ENCODE measurements at regions not wholly inside any gene's neighbourhood (a gene's known extent, or its start where the extent isn't known, plus 50 kb on each side); places are given as distances from the start of the nearest gene placed in this dataset.

DNA sequence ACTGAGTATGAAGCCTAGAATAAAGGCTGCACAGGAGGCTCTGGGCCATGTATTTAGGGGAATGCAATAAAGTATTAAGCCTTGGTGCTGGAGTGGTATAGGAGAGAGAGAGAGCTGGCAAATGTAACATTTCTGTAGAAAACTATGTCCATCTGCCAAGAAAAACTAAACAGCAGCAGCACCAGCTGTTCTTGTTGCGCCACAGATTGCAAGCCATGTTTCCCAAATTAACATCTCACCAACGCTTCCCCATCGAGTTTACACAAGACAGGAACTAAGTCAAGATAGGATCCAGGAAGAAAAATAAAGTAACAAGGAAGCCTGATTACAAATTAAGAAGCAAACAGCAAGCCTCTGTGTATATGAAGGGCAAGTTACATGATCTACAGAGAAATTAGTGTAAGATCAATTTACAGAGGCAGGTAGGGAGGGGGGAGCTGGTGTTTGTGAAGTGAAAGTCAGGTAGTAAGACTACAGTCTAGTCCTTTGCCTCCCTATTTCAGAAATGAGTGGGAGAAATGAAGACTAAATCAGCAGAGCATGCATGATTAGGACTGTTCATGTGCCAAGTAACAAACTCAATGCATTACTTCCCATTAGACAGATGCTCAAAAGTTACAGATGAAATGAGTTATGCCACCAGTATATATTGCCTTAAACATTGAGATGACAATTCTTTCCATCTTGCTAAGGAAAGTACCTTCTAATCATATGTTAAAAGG, 900.5 kb downstream of the EPHA3 start:
- no peak overlapping the region for H3K27ac Mint-ChIP-seq
- Histone ChIP-seq H3K27ac (ENCODE audit: insufficient read depth, low read length, poor library complexity, severe bottlenecking) (no peak overlapping the region), H3K4me1 (ENCODE audit: control insufficient read depth, insufficient read depth, low read length, poor library complexity, severe bottlenecking) (no peaks in the 10 kb centered on the region), H3K9me3 (ENCODE audit: control insufficient read depth in 2 of 2, low read length in 2 of 2) (no peaks in the 10 kb centered on the region), H3K4me3 (ENCODE audit: low read depth, low read length) (no peak overlapping the region), H3K36me3 (ENCODE audit: control insufficient read depth, insufficient read depth, low read length) (no peaks in the 10 kb centered on the region), H3K27me3 (ENCODE audit: control insufficient read depth, insufficient read depth, low read length) (no peaks in the 10 kb centered on the region)
- no peaks in the 10 kb centered on the region for H3K36me3 Mint-ChIP-seq
- no peak overlapping the region for H3K4me3 Mint-ChIP-seq
- H3K9me3 Mint-ChIP-seq = peaks cover 5 to 22% (median 9%) of the 10 kb centered on the region in 7 donors
- no peak for DNase-seq
- no peaks in the 10 kb centered on the region for H3K4me1 Mint-ChIP-seq
- ATAC-seq (ENCODE audit: low read depth in 2 of 2) = no peak
- no peaks in the 10 kb centered on the region for H3K27me3 Mint-ChIP-seq

DNA sequence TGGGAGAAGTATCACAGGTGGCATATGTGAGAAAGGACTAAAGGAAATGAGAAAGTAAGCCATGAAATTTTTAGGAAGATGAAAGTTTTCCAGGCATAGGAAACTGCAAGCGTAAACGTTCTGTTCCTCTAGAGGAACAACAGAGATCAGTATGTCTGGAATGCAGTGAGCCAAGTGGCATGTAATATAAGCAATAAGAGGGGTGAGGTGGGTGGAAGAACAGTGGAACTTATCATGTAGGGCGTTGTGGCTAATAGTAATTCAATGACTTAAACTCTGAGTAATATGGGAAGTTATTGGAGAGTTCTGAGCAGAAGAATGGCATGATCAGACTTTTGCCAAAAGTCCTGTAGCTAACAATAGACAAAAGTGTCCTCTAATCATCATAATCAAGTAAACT, 902.9 kb downstream of the EPHA3 start:
- Histone ChIP-seq H3K36me3 (ENCODE audit: control insufficient read depth, insufficient read depth, low read length) (no peaks in the 10 kb centered on the region), H3K27ac (ENCODE audit: insufficient read depth, low read length, poor library complexity, severe bottlenecking) (no peak overlapping the region), H3K4me1 (ENCODE audit: control insufficient read depth, insufficient read depth, low read length, poor library complexity, severe bottlenecking) (no peaks in the 10 kb centered on the region), H3K4me3 (ENCODE audit: low read depth, low read length) (no peak overlapping the region), H3K27me3 (ENCODE audit: control insufficient read depth, insufficient read depth, low read length) (no peaks in the 10 kb centered on the region), H3K9me3 (ENCODE audit: control insufficient read depth in 2 of 2, low read length in 2 of 2) (no peaks in the 10 kb centered on the region)
- H3K36me3 Mint-ChIP-seq = no peaks in the 10 kb centered on the region
- DNase-seq (no peak), ATAC-seq (ENCODE audit: low read depth in 2 of 2) (no peak)
- H3K4me3 Mint-ChIP-seq = no peak overlapping the region
- H3K4me1 Mint-ChIP-seq = no peaks in the 10 kb centered on the region
- no peaks in the 10 kb centered on the region for H3K27me3 Mint-ChIP-seq
- peaks cover 4 to 23% (median 7%) of the 10 kb centered on the region in 7 donors for H3K9me3 Mint-ChIP-seq
- no peak overlapping the region for H3K27ac Mint-ChIP-seq

DNA sequence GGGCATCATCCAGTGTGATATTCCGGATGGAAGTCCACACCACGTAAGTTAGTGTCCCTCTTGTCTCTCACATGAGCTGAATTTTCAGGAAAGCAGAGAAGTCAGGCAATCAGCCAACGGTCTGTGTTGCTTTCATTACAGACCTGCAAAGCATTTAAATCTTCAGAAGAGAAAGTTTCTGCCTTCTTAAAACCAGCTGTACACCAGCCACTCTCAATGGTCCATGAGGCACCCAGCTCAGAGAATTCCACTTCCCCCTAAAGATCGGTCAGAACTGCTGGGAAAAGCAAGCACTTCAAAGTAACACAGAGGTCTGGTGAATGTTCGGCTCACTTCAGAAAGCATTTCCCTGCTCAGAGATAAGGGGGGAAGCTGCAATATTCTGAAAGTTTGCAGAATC, 903.7 kb downstream of the EPHA3 start:
- ATAC-seq (ENCODE audit: low read depth in 2 of 2) = no peak
- H3K27me3 ChIP-seq (ENCODE audit: control insufficient read depth, insufficient read depth, low read length) = no peaks in the 10 kb centered on the region
- H3K27ac Mint-ChIP-seq = no peak overlapping the region
- H3K36me3 ChIP-seq (ENCODE audit: control insufficient read depth, insufficient read depth, low read length) = no peaks in the 10 kb centered on the region
- no peaks in the 10 kb centered on the region for H3K27me3 Mint-ChIP-seq
- H3K4me3 ChIP-seq (ENCODE audit: low read depth, low read length) = no peak overlapping the region
- no peaks in the 10 kb centered on the region for H3K9me3 ChIP-seq (ENCODE audit: control insufficient read depth in 2 of 2, low read length in 2 of 2)
- H3K9me3 Mint-ChIP-seq = peaks cover 4 to 18% (median 7%) of the 10 kb centered on the region in 7 donors
- no peak overlapping the region for H3K4me3 Mint-ChIP-seq
- no peak overlapping the region for H3K27ac ChIP-seq (ENCODE audit: insufficient read depth, low read length, poor library complexity, severe bottlenecking)
- no peaks in the 10 kb centered on the region for H3K36me3 Mint-ChIP-seq
- DNase-seq = no peak
- no peaks in the 10 kb centered on the region for H3K4me1 ChIP-seq (ENCODE audit: control insufficient read depth, insufficient read depth, low read length, poor library complexity, severe bottlenecking)
- no peaks in the 10 kb centered on the region for H3K4me1 Mint-ChIP-seq

- Mint-ChIP-seq H3K4me3 (no peak overlapping the region), H3K4me1 (no peaks in the 10 kb centered on the region), H3K36me3 (no peaks in the 10 kb centered on the region), H3K27me3 (no peaks in the 10 kb centered on the region), H3K9me3 (peaks cover 4 to 18% (median 7%) of the 10 kb centered on the region in 7 donors), H3K27ac (no peak overlapping the region)
- Histone ChIP-seq H3K9me3 (ENCODE audit: control insufficient read depth in 2 of 2, low read length in 2 of 2) (no peaks in the 10 kb centered on the region), H3K27me3 (ENCODE audit: control insufficient read depth, insufficient read depth, low read length) (no peaks in the 10 kb centered on the region), H3K36me3 (ENCODE audit: control insufficient read depth, insufficient read depth, low read length) (no peaks in the 10 kb centered on the region), H3K4me1 (ENCODE audit: control insufficient read depth, insufficient read depth, low read length, poor library complexity, severe bottlenecking) (no peaks in the 10 kb centered on the region), H3K4me3 (ENCODE audit: low read depth, low read length) (no peak overlapping the region), H3K27ac (ENCODE audit: insufficient read depth, low read length, poor library complexity, severe bottlenecking) (no peak overlapping the region)
- DNase-seq (no peak), ATAC-seq (ENCODE audit: low read depth in 2 of 2) (no peak)
These were observed 904.2 kb downstream of the EPHA3 start for GRCh38 chr3:90011596-90011995.

GRCh38 chr3:90011996-90012395, 904.6 kb downstream of the EPHA3 start:
- H3K36me3 Mint-ChIP-seq = no peaks in the 10 kb centered on the region
- H3K4me1 ChIP-seq (ENCODE audit: control insufficient read depth, insufficient read depth, low read length, poor library complexity, severe bottlenecking) = no peaks in the 10 kb centered on the region
- no peaks in the 10 kb centered on the region for H3K9me3 ChIP-seq (ENCODE audit: control insufficient read depth in 2 of 2, low read length in 2 of 2)
- no peak overlapping the region for H3K27ac Mint-ChIP-seq
- no peaks in the 10 kb centered on the region for H3K4me1 Mint-ChIP-seq
- H3K27ac ChIP-seq (ENCODE audit: insufficient read depth, low read length, poor library complexity, severe bottlenecking) = no peak overlapping the region
- ATAC-seq (ENCODE audit: low read depth in 2 of 2) = no peak
- no peak overlapping the region for H3K4me3 Mint-ChIP-seq
- no peak for DNase-seq
- H3K36me3 ChIP-seq (ENCODE audit: control insufficient read depth, insufficient read depth, low read length) = no peaks in the 10 kb centered on the region
- H3K4me3 ChIP-seq (ENCODE audit: low read depth, low read length) = no peak overlapping the region
- H3K27me3 ChIP-seq (ENCODE audit: control insufficient read depth, insufficient read depth, low read length) = no peaks in the 10 kb centered on the region
- H3K27me3 Mint-ChIP-seq = no peaks in the 10 kb centered on the region
- peaks cover 4 to 16% (median 7%) of the 10 kb centered on the region in 7 donors for H3K9me3 Mint-ChIP-seq

- Histone ChIP-seq H3K27ac (ENCODE audit: insufficient read depth, low read length, poor library complexity, severe bottlenecking) (no peak overlapping the region), H3K4me3 (ENCODE audit: low read depth, low read length) (no peak overlapping the region), H3K36me3 (ENCODE audit: control insufficient read depth, insufficient read depth, low read length) (no peaks in the 10 kb centered on the region), H3K9me3 (ENCODE audit: control insufficient read depth in 2 of 2, low read length in 2 of 2) (peaks cover 0 to 4% of the 10 kb centered on the region in 2 experiments), H3K4me1 (ENCODE audit: control insufficient read depth, insufficient read depth, low read length, poor library complexity, severe bottlenecking) (no peaks in the 10 kb centered on the region), H3K27me3 (ENCODE audit: control insufficient read depth, insufficient read depth, low read length) (no peaks in the 10 kb centered on the region)
- ATAC-seq (ENCODE audit: low read depth in 2 of 2) (no peak), DNase-seq (no peak)
- no peaks in the 10 kb centered on the region for H3K36me3 Mint-ChIP-seq
- H3K4me3 Mint-ChIP-seq = no peak overlapping the region
- H3K27me3 Mint-ChIP-seq = no peaks in the 10 kb centered on the region
- no peaks in the 10 kb centered on the region for H3K4me1 Mint-ChIP-seq
- peaks cover 0 to 14% (median 6%) of the 10 kb centered on the region in 7 donors for H3K9me3 Mint-ChIP-seq
- H3K27ac Mint-ChIP-seq = no peak overlapping the region
These were observed 908.4 kb downstream of the EPHA3 start for GRCh38 chr3:90015688-90016356.

- Histone ChIP-seq H3K4me3 (ENCODE audit: low read depth, low read length) (no peak overlapping the region), H3K4me1 (ENCODE audit: control insufficient read depth, insufficient read depth, low read length, poor library complexity, severe bottlenecking) (no peaks in the 10 kb centered on the region), H3K27ac (ENCODE audit: insufficient read depth, low read length, poor library complexity, severe bottlenecking) (no peak overlapping the region), H3K36me3 (ENCODE audit: control insufficient read depth, insufficient read depth, low read length) (no peaks in the 10 kb centered on the region), H3K27me3 (ENCODE audit: control insufficient read depth, insufficient read depth, low read length) (no peaks in the 10 kb centered on the region), H3K9me3 (ENCODE audit: control insufficient read depth in 2 of 2, low read length in 2 of 2) (peaks cover 0 to 4% of the 10 kb centered on the region in 2 experiments)
- H3K9me3 Mint-ChIP-seq = peaks cover 0 to 14% (median 4%) of the 10 kb centered on the region in 7 donors
- DNase-seq = no peak
- no peak overlapping the region for H3K4me3 Mint-ChIP-seq
- no peak for ATAC-seq (ENCODE audit: low read depth in 2 of 2)
- no peaks in the 10 kb centered on the region for H3K27me3 Mint-ChIP-seq
- H3K27ac Mint-ChIP-seq = no peak overlapping the region
- H3K4me1 Mint-ChIP-seq = no peaks in the 10 kb centered on the region
- no peaks in the 10 kb centered on the region for H3K36me3 Mint-ChIP-seq
These were observed 909.1 kb downstream of the EPHA3 start for GRCh38 chr3:90016555-90016954.

DNA sequence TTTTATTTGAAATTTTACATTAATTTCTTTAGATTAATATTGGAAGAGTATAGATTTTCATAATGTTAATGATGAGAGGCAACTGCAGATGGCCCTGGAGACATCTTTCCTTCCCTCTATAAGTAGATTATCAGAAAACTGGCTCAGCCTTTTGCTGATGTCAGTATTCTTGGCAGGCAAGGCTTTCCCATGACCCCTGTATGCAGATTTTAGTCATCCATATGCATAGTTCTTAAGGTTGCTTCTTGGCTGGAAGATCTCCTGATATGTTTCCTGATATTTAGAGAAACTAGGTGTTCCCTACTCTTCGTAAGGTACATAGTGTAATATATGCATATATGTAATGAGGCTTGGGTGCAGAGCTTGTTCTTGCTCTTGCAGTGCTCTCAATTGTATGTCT, 911.4 kb downstream of the EPHA3 start:
- H3K36me3 ChIP-seq (ENCODE audit: control insufficient read depth, insufficient read depth, low read length) = no peaks in the 10 kb centered on the region
- ATAC-seq (ENCODE audit: low read depth in 2 of 2) (no peak), DNase-seq (no peak)
- Mint-ChIP-seq H3K4me1 (no peaks in the 10 kb centered on the region), H3K27ac (no peak overlapping the region), H3K36me3 (no peaks in the 10 kb centered on the region), H3K27me3 (no peaks in the 10 kb centered on the region), H3K9me3 (peaks cover 0 to 10% (median 4%) of the 10 kb centered on the region in 7 donors), H3K4me3 (no peak overlapping the region)
- H3K4me3 ChIP-seq (ENCODE audit: low read depth, low read length) = no peak overlapping the region
- no peaks in the 10 kb centered on the region for H3K4me1 ChIP-seq (ENCODE audit: control insufficient read depth, insufficient read depth, low read length, poor library complexity, severe bottlenecking)
- no peak overlapping the region for H3K27ac ChIP-seq (ENCODE audit: insufficient read depth, low read length, poor library complexity, severe bottlenecking)
- H3K27me3 ChIP-seq (ENCODE audit: control insufficient read depth, insufficient read depth, low read length) = no peaks in the 10 kb centered on the region
- H3K9me3 ChIP-seq (ENCODE audit: control insufficient read depth in 2 of 2, low read length in 2 of 2) = peaks cover 0 to 4% of the 10 kb centered on the region in 2 experiments

All from CD4-positive, CD25-positive, alpha-beta regulatory T cell (primary cell).